ENCODE measurements at regions not wholly inside any gene's neighbourhood (a gene's known extent, or its start where the extent isn't known, plus 50 kb on each side); places are given as distances from the start of the nearest gene placed in this dataset.
"Not testable (repeated sequence)": the region's sequence is repeated elsewhere in the genome, so short reads cannot be mapped to it uniquely, and the experiment has no call there.

DNA sequence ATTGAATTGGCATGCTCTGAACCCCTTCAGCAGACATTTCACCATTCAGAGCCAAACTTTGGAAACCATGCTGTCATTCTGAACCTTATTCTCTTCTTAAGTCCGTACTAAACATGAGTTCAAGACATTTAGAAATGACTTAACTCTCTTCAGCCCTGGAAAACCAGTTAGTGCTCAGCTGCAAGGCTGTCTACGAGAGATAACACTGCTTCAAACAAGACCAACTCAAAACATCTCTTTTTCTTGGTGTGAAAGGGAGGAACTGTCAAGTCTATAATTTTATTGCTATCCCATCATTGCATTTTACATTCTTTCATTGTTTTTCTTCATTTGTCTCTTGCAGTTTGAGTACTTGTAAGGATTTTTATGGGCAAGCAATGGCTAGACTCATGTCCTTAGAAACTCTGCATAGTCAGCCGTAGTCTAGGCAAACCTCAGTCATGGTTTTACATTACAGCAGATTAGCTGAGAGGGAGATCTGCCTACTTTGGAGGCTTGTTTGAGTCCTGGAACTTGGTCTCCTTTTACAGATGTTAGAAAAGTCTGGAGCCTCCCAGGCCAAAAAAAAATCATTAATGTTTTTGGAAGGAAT, 120.6 kb upstream of the JADE1 start:
- no peak for DNase-seq (ENCODE audit: low spot score)

DNA sequence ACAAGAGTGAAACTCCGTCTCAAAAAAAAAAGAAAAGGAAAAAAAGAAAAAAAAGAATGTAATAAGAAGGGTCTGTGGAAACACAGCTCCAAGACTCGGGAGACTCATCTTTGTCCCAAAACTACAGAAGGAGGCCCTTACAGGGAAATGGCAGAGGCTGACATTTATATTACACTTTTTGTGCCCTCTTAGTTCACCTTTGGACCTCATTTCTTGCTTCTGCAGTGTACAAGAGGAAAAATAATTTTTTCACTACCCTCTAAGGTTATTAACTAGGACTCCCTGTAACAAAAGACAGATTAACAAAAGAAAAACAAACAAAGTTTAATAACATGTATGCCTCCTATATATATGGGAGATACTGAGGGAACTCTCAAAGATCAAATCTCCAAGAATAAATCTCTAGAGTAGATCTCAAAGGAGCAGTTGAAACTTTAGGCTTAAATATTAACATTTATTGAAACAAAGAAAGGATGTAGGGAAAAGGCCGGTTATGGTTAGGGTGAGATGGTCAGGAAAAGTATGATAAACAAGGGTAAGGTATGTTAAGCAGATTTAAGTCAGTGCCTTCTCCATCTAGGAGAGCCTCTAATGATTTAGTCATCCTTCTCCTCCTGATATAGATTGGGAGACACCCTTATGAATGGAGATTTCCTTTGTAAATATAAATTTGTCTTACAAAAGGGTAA, 121.3 kb upstream of the JADE1 start:
- no peak for DNase-seq (ENCODE audit: low spot score)

DNA sequence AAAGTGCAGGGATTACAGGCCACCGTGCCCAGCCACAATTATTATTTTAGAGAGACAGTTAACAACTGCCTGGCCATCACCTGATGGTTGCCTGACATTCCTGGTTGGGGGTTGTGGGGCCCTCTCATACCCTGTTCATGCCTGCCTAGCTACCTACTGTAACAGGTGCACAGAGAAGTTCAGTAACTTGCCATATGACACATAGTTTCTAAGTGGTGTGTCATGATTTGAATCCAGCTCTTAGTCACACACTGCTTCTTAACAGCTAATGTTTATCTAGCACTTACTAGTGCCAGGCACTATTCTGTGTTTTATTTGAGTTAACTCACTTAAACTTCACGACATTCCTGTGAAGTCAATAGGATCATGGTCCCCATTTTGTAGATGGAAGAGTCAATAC, 122.7 kb upstream of the JADE1 start:
- no peak for DNase-seq (ENCODE audit: low spot score)

GRCh38 chr4:128686032-128686465, 123.5 kb upstream of the JADE1 start:
- no peak for DNase-seq (ENCODE audit: low spot score)

DNA sequence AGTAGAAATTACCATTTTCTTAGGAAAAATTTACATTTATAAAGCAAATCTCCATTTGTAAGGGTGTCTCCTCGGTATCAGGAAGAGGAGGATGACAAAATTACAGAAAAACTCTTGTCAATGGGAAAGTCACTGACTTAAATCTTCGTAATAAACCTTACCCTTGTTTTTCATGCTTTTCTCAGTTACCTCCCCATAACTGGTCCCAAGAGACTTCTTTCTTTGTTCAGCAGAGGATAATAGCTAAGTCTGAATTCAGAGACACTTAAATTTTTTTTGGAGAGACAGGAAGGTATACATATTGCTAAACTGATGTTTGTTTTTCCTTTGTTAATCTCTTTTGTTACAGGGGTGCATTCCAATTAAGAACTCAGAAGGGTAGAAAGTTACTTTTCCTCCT, 125.5 kb upstream of the JADE1 start:
- DNase-seq (ENCODE audit: low spot score), result no peak

DNA sequence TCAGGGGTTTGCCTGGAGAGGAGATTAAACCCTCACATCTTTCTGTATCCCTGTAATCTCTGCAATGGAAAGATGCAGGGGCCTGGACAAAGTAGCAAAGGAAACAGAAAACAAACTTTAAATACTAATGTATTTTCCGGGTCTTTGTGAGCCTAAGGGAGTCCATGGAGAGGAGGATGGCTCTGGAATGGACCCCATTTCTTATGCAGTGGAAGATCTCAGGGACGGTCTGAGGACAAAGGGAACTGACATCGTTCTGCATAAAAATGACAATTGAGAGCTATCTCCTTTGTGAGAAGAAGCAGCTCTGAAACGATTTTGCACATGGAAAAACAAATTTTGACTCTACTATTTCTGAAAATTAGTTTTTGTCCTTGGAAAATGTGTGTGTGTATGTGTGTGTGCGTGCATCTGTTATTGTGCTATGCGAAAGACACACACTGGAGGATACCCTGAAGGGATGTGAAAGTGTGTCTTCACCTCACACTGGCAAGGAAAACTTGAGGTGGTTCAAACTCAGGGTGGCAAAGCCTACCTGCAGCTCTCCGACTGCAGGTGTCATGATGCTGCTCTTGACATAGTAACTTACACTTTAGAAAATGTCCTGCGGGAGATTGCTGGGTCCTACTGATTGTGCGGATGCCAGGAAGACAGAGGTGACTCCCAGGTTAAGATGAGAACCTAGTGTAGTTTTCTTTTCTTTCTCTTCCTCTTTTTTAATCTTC, 126.4 kb upstream of the JADE1 start:
- DNase-seq (ENCODE audit: low spot score), result no peak

- no peak for DNase-seq (ENCODE audit: low spot score)
Measured at GRCh38 chr4:128676095-128676494, 133.4 kb upstream of the JADE1 start.

GRCh38 chr4:128675083-128675482, 134.4 kb upstream of the JADE1 start:
- no peak for DNase-seq (ENCODE audit: low spot score)

GRCh38 chr4:128673159-128673558, 136.3 kb upstream of the JADE1 start:
- not testable (repeated sequence) for DNase-seq (ENCODE audit: low spot score)

GRCh38 chr4:128672596-128672995, 136.9 kb upstream of the JADE1 start:
- DNase-seq (ENCODE audit: low spot score), result not testable (repeated sequence)

DNA sequence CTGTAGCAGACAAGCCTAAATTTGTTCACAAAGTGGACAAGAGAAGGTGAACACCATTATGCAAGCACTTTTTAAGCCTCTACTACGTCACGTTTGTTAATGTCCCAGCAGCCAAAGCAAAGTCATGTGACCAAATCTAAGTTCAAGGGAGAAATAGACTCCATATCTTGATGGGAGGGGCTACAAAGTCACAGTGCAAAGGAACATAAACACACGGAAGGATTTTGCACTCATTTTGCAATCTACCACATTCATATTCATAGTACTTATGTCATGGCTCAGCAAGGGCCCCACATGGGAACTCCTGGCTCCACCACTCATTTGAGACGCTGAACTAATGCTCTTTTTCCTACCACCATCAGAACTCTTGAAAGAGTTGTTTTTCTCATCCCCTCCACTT, 139.0 kb upstream of the JADE1 start:
- DNase-seq (ENCODE audit: low spot score), result no peak

GRCh38 chr4:128668566-128668965, 140.9 kb upstream of the JADE1 start:
- DNase-seq (ENCODE audit: low spot score), result no peak

- DNase-seq (ENCODE audit: low spot score), result no peak
Measured at GRCh38 chr4:128665514-128665913, 144.0 kb upstream of the JADE1 start.

GRCh38 chr4:128663325-128663724, 146.2 kb upstream of the JADE1 start:
- DNase-seq (ENCODE audit: low spot score), result no peak

GRCh38 chr4:128661479-128661878, 148.0 kb upstream of the JADE1 start:
- DNase-seq (ENCODE audit: low spot score), result no peak

DNA sequence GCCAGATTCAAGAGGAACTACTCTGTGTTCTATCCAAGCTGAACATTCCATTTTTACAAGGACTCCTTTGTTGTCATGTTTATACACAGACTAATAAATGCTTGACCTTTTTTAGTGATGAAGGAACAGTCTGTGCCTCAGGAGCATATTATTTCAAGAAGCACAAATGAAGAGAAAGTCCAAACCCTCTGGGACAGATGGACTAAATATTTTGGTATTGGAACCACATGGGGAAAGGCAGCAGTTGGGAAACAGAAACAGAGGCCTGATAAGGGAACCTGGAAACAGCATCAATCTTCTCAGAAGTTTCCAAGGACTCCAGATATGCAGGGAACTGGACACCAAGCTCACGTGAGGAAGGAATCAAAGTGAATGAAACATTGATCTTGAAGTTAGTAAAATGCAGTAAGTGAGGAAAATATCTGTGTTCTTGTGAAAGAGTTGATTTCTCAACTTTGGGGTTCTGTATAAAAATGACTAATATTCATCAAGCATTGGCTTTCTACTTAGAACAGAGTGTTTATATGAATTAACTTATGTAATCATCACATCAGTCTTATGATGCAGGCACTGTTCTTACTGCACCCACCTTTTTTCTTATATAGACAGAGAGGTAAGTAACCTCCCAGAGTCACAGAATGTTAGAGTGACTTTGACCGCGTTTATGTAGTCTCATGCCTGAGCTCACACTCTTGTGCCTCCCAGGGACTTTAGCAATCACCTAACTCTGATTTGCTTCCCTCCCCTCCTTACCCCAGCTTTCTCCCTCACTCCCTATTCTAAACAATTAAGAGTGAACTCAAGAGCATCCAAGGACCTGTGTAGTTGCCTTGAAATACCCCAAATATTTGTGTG, 148.9 kb upstream of the JADE1 start:
- DNase-seq (ENCODE audit: low spot score), result no peak

DNA sequence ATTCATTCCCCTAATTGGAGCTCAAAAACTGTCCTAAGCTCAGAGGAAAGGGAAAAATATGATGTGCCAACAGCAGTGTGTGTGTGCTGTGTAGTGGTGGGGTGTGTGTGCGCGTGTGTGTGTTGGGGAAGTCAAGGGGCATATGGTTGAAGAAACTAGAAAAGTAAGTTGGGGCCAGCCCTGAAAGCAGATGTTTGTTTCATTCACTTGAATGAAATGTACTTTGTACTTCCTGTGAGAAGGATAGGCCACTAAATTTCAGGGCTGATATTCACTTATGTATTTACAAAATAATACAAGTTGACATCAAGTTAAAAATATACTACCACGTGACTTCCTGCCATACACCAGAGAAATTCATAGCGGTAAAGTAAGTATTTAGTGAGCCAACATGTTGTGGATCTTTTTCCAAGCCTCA, 151.3 kb upstream of the JADE1 start:
- DNase-seq (ENCODE audit: low spot score), result no peak

GRCh38 chr4:128657638-128658037, 151.9 kb upstream of the JADE1 start:
- no peak for DNase-seq (ENCODE audit: low spot score)

- no peak for DNase-seq (ENCODE audit: low spot score)
Measured at GRCh38 chr4:128654465-128654864, 155.0 kb upstream of the JADE1 start.

DNA sequence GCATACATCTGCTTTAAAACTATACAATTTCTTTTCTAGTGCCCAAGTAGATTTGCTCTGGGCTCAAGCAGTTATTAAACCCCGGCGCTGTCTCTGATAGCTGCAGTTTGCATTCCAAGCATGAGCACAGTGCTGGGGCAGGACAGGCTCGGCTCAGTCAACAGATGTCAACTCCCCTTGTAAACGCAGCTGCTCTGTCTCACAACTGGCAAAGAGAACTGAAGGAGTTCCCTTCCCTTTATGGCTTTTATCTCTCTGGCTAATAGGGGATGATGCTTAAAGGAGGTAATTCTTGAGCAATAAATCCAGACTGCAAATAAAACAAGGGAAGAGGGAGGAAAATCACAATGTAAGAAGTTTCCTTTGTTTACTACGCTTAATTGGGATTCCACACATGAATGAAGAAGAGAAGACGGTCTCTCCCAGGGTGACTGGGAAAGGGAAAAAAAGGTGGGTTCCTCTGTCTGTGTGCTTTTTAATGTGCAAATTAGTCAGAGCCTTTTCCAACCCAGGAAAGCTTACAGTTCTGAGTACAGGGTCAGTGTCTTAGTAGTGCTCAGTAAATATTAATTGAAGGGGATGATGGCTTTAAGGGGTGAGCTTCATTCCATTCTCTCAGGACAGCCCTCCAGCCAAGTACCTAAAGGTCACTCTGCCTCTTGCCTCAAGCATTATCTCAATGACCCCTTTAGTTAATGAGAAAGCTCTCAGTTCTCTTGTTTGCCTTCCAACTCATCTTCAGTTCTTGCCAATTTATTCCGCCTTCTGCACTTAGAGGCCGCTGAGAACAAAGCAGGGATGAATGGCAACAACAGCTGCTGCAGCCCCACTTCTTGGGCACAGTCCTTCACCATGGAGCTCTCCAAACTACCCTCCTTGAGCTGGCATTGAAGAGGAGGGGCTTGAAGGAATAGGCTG, 155.7 kb upstream of the JADE1 start:
- no peak for DNase-seq (ENCODE audit: low spot score)

GRCh38 chr4:128649575-128650205, 159.8 kb upstream of the JADE1 start:
- DNase-seq (ENCODE audit: low spot score), result no peak
